Retinal pigment epithelial cell (primary cell): ENCODE measurements at regions not wholly inside any gene's neighbourhood (a gene's known extent, or its start where the extent isn't known, plus 50 kb on each side); places are given as distances from the start of the nearest gene placed in this dataset.

Source experiments
- DNase-seq: peaks from one replicate; pipeline ENCODE4 v3.0.0-alpha.2; 2010; ENCODE audit warnings: low read depth
- H3K4me3 ChIP-seq: 2 replicates; pipeline ENCODE4 v1.5.1; 2011; ENCODE audit warnings: mild to moderate bottlenecking, low read length, control low read depth, moderate library complexity
- CTCF ChIP-seq: conservative IDR thresholded peaks from 2 replicates; pipeline ENCODE4 v1.5.1; 2011; ENCODE audit warnings: low read depth, low read length, control low read depth, inconsistent platforms

- TF ChIP-seq CTCF: no peak
- H3K4me3 ChIP-seq: no peak overlapping the region
- DNase-seq: no peak
Measured at GRCh38 chr2:14915983-14916382, 283.5 kb downstream of the LRATD1 start.

- no peak overlapping the region for H3K4me3 ChIP-seq
- no peak for TF ChIP-seq CTCF
- DNase-seq: no peak
Measured at GRCh38 chr2:14923820-14924580, 291.5 kb downstream of the LRATD1 start.

GRCh38 chr2:14925471-14925870, 293.0 kb downstream of the LRATD1 start:
- TF ChIP-seq CTCF: no peak
- DNase-seq: no peak
- H3K4me3 ChIP-seq: no peak overlapping the region

- TF ChIP-seq CTCF: no peak
- no peak for DNase-seq
- H3K4me3 ChIP-seq: no peak overlapping the region
Measured at GRCh38 chr2:14927021-14927564, 294.6 kb downstream of the LRATD1 start.

GRCh38 chr2:14928056-14928455, 295.5 kb downstream of the LRATD1 start:
- no peak overlapping the region for H3K4me3 ChIP-seq
- TF ChIP-seq CTCF: no peak

GRCh38 chr2:14930441-14930840, 297.9 kb downstream of the LRATD1 start:
- TF ChIP-seq CTCF: no peak
- DNase-seq: no peak

More at GRCh38 chr2:14928056-14928455, 295.5 kb downstream of the LRATD1 start:
- no peak for DNase-seq

GRCh38 chr2:14932285-14932684, 299.8 kb downstream of the LRATD1 start:
- H3K4me3 ChIP-seq: no peak overlapping the region
- no peak for TF ChIP-seq CTCF
- DNase-seq: no peak

More at GRCh38 chr2:14930441-14930840, 297.9 kb downstream of the LRATD1 start:
- H3K4me3 ChIP-seq: no peak overlapping the region
